Nephron progenitor cell (in vitro differentiated cells): ENCODE measurements at regions not wholly inside any gene's neighbourhood (a gene's known extent, or its start where the extent isn't known, plus 50 kb on each side); places are given as distances from the start of the nearest gene placed in this dataset.

Source experiments
- DNase-seq: peaks from one replicate; pipeline ENCODE4 v3.0.0; 2021
- H3K27ac Mint-ChIP-seq: 2 replicates; pipeline ENCODE4 v1.8.0; 2021; ENCODE audit warnings: mild to moderate bottlenecking, moderate library complexity, mixed read lengths
- H3K27me3 Mint-ChIP-seq: 2 replicates; pipeline ENCODE4 v1.8.0; 2021; ENCODE audit warnings: mild to moderate bottlenecking, low read depth, mixed read lengths; ENCODE audit not compliant: poor library complexity
- H3K36me3 Mint-ChIP-seq: 2 replicates; pipeline ENCODE4 v1.8.0; 2021; ENCODE audit warnings: low read depth, mixed read lengths
- H3K4me1 Mint-ChIP-seq: 2 replicates; pipeline ENCODE4 v1.8.0; 2021; ENCODE audit warnings: mixed read lengths
- H3K4me3 Mint-ChIP-seq: 2 replicates; pipeline ENCODE4 v1.8.0; 2021; ENCODE audit warnings: mild to moderate bottlenecking, moderate library complexity, mixed read lengths
- H3K9me3 Mint-ChIP-seq: 2 replicates; pipeline ENCODE4 v1.8.0; 2021; ENCODE audit warnings: mild to moderate bottlenecking, moderate library complexity, mixed read lengths
- TF ChIP-seq, protein P1 (sequence below): fragments of 200-600 bp; sonication (generic); IDR thresholded peaks from 2 replicates; pipeline ENCODE4 v1.5.0; 2021; ENCODE audit warnings: antibody characterized with exemption

DNA sequence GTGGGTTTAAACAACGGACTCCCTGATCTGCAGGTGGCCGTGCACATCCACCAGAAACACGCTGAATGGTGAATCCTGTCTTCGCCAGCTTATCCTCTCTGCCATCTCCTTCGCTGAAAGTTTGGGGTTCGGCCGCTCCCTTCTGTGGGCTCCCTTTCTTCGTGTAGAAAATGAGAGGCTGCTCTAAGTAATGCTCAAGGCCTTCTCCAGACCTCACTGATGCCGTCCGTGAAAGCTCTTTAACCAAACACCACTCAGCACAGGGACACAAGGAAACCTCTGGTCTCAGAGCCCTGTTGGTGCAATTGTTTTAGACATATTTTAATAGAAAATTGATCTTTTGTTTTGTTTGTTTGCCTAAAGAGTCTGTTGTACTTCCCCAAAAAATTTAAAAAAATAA is 596.5 kb downstream of the IRX1 start:
- Mint-ChIP-seq H3K27me3 (peaks cover 2% of the 10 kb centered on the region), H3K27ac (no peak overlapping the region), H3K36me3 (no peaks in the 10 kb centered on the region), H3K4me3 (no peak overlapping the region), H3K9me3 (no peaks in the 10 kb centered on the region), H3K4me1 (peaks cover 18% of the 10 kb centered on the region)
- TF ChIP-seq, protein P1, sequence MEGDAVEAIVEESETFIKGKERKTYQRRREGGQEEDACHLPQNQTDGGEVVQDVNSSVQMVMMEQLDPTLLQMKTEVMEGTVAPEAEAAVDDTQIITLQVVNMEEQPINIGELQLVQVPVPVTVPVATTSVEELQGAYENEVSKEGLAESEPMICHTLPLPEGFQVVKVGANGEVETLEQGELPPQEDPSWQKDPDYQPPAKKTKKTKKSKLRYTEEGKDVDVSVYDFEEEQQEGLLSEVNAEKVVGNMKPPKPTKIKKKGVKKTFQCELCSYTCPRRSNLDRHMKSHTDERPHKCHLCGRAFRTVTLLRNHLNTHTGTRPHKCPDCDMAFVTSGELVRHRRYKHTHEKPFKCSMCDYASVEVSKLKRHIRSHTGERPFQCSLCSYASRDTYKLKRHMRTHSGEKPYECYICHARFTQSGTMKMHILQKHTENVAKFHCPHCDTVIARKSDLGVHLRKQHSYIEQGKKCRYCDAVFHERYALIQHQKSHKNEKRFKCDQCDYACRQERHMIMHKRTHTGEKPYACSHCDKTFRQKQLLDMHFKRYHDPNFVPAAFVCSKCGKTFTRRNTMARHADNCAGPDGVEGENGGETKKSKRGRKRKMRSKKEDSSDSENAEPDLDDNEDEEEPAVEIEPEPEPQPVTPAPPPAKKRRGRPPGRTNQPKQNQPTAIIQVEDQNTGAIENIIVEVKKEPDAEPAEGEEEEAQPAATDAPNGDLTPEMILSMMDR, result no peak
- DNase-seq, result no peak

DNA sequence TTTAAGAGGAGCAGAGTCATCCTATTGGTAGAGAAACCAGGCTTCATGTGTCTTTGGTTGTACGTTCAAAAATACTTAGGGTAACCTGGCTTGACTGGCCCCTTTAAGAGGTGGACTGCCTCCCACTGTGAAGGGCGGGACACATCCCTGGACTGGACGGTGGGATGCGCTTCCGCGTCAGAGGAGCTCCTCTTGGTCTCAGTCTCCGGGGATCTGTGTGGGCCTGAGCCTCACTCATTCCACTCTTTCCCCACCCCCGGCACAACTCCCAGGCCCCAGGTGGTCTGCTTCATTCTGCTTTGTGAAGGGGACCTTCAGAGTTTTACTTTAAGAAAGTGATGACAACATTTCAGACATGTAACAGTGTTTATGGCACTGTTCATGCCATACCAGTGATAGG is 601.1 kb downstream of the IRX1 start:
- Mint-ChIP-seq H3K27ac (no peak overlapping the region), H3K27me3 (no peaks in the 10 kb centered on the region), H3K4me3 (no peak overlapping the region), H3K4me1 (peaks cover 41% of the 10 kb centered on the region), H3K36me3 (no peaks in the 10 kb centered on the region), H3K9me3 (no peaks in the 10 kb centered on the region)
- DNase-seq, result no peak
- TF ChIP-seq, protein P1, result no peak

DNA sequence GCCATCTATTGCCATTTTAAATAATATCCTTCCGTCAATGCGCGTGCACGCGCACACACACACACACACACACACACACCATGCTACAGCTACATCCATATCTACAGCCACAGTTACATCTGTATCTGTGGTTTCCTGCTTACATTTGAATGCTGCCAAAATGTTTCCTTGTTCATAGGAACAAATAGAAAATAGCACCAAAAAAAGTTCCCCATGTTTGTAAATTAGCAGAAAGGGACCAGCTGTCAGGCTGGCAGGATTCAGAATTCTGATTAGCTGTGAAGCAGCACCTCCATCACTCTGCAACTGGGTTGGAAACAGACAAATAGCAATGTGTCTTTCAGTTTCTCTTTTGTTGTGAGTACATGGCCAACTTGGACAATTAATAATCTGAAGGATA is 601.5 kb downstream of the IRX1 start:
- no peak overlapping the region for H3K27ac Mint-ChIP-seq

DNA sequence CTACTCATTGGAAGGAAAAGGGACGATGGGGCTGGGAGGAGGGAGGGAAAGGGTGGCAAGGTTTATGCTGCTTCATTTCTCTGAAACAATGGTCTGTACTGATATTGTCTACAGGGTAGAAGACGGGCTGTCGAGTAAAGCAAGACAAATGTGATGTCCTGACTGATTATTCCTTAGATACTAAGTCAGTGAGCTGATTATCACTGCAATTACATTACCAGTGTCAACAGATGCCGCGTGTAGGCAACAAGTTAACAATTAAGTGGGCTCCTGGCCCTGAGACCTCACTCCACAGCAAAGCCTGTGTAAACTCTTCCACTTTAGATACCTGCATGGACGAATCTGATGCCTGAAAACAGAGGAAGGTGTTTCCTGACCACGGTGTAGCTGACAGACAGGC is 602.8 kb downstream of the IRX1 start:
- Mint-ChIP-seq H3K4me3 (no peak overlapping the region), H3K27me3 (no peaks in the 10 kb centered on the region), H3K36me3 (no peaks in the 10 kb centered on the region), H3K27ac (no peak overlapping the region), H3K4me1 (peaks cover 41% of the 10 kb centered on the region), H3K9me3 (no peaks in the 10 kb centered on the region)
- DNase-seq, result no peak
- TF ChIP-seq, protein P1, result no peak

More for the DNA sequence above, 601.5 kb downstream of the IRX1 start:
- Mint-ChIP-seq H3K4me3 (no peak overlapping the region), H3K27me3 (no peaks in the 10 kb centered on the region), H3K36me3 (no peaks in the 10 kb centered on the region), H3K4me1 (peaks cover 41% of the 10 kb centered on the region), H3K9me3 (no peaks in the 10 kb centered on the region)
- TF ChIP-seq, protein P1, result no peak
- DNase-seq, result no peak

DNA sequence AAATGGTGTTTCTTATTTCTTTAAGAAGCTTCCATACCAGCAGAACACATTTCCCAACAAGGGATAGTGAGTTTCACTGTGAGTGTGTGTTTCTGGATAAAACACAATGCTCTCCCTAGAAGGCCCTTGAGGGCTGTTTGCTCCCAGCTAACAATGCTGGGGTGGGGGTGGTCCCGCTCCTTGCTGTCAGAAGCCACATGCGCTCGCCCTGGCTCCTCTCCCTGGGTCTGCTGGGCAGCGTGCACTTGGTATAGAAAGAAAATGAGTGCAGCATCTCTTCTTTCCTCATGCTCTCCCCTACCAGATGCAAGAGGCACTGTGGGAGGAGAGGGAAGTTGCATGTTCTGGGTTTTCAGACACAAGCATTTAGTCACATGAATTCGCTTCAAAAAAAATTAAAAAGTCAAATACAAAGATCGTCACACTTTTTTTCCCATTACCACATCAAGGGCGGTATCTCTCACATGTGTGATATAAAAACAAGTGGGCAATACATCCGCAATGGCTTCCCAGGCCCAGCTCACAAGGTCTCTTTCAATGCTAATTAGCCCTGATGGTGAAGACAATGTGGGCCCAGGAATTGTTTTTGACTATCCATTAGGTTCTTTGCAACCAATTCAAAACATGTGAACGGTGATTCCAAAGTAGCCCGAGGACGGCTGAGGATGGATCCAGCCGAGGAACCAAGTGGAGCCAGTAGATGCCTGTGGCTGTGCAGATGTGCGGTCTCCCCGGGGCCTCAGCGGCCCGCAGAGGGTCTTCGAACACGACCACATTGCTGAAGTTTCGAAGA is 603.6 kb downstream of the IRX1 start:
- Mint-ChIP-seq H3K27me3 (no peaks in the 10 kb centered on the region), H3K4me1 (peaks cover 43% of the 10 kb centered on the region), H3K27ac (no peak overlapping the region), H3K36me3 (no peaks in the 10 kb centered on the region), H3K9me3 (no peaks in the 10 kb centered on the region), H3K4me3 (no peak overlapping the region)
- DNase-seq, result no peak
- TF ChIP-seq, protein P1, result no peak

DNA sequence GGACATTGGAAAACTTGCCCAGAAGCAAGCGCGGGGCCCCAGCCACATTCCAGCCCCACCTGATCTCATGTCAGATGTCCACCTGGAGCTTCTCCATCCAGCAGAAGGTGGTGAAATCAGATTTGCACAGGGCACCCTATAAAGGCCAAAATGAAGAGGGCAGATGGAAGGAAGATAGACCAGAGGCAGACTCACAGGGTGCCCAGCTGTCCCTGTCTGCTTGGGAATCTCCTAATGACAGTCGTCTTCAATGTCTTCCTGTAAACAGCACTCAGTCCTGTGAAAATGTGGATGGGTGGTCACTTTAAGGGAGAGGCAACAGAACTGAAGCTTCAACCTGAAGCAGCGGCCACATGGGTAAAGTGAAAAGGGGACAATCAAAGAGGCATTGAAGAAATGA is 607.5 kb downstream of the IRX1 start:
- Mint-ChIP-seq H3K36me3 (no peaks in the 10 kb centered on the region), H3K27me3 (no peaks in the 10 kb centered on the region)

More for the DNA sequence above, 607.5 kb downstream of the IRX1 start:
- Mint-ChIP-seq H3K9me3 (no peaks in the 10 kb centered on the region), H3K27ac (no peak overlapping the region), H3K4me1 (peaks cover 49% of the 10 kb centered on the region), H3K4me3 (no peak overlapping the region)
- DNase-seq, result no peak
- TF ChIP-seq, protein P1, result no peak
